ENCODE measurements at regions not wholly inside any gene's neighbourhood (a gene's known extent, or its start where the extent isn't known, plus 50 kb on each side); places are given as distances from the start of the nearest gene placed in this dataset.
"Not testable (repeated sequence)": the region's sequence is repeated elsewhere in the genome, so short reads cannot be mapped to it uniquely, and the experiment has no call there.

GRCh38 chr9:16290169-16290568, 580.3 kb downstream of the BNC2 start:
- Histone ChIP-seq H3K27me3 (ENCODE audit: control insufficient read depth in 1 of 2, insufficient read depth in 2 of 2, low read length in 2 of 2) (no peaks in the 10 kb centered on the region), H3K36me3 (ENCODE audit: control insufficient read depth in 2 of 2, insufficient read depth in 2 of 2, low read length in 1 of 2) (no peaks in the 10 kb centered on the region), H3K27ac (ENCODE audit: low read depth in 2 of 2, low read length in 1 of 2) (no peak overlapping the region), H3K4me3 (ENCODE audit: low read depth in 1 of 2, low read length in 2 of 2) (no peak overlapping the region), H3K4me1 (ENCODE audit: control insufficient read depth in 2 of 2, insufficient read depth in 2 of 2, low read length in 1 of 2) (peaks cover 0 to 2% of the 10 kb centered on the region in 2 donors), H3K9me3 (ENCODE audit: control insufficient read depth in 2 of 2, insufficient read depth in 1 of 2, low read depth in 1 of 2, low read length in 1 of 2) (peaks cover 0 to 3% of the 10 kb centered on the region in 2 donors)
- WGBS, 2 donors = 68 to 80% methylated on average over 5 of the region's 5 CpGs

GRCh38 chr9:16291921-16292320, 578.5 kb downstream of the BNC2 start:
- 90% methylated on average over 4 of the region's 4 CpGs for WGBS, 2 donors
- peaks cover 0 to 2% of the 10 kb centered on the region in 2 donors for H3K9me3 ChIP-seq (ENCODE audit: control insufficient read depth in 2 of 2, insufficient read depth in 1 of 2, low read depth in 1 of 2, low read length in 1 of 2)
- H3K4me3 ChIP-seq (ENCODE audit: low read depth in 1 of 2, low read length in 2 of 2) = no peak overlapping the region
- H3K27me3 ChIP-seq (ENCODE audit: control insufficient read depth in 1 of 2, insufficient read depth in 2 of 2, low read length in 2 of 2) = no peaks in the 10 kb centered on the region
- H3K36me3 ChIP-seq (ENCODE audit: control insufficient read depth in 2 of 2, insufficient read depth in 2 of 2, low read length in 1 of 2) = no peaks in the 10 kb centered on the region
- H3K27ac ChIP-seq (ENCODE audit: low read depth in 2 of 2, low read length in 1 of 2) = no peak overlapping the region
- H3K4me1 ChIP-seq (ENCODE audit: control insufficient read depth in 2 of 2, insufficient read depth in 2 of 2, low read length in 1 of 2) = peaks cover 0 to 2% of the 10 kb centered on the region in 2 donors

- Histone ChIP-seq H3K27me3 (ENCODE audit: control insufficient read depth in 1 of 2, insufficient read depth in 2 of 2, low read length in 2 of 2) (no peaks in the 10 kb centered on the region), H3K4me3 (ENCODE audit: low read depth in 1 of 2, low read length in 2 of 2) (no peak overlapping the region), H3K4me1 (ENCODE audit: control insufficient read depth in 2 of 2, insufficient read depth in 2 of 2, low read length in 1 of 2) (peaks cover 0 to 2% of the 10 kb centered on the region in 2 donors), H3K9me3 (ENCODE audit: control insufficient read depth in 2 of 2, insufficient read depth in 1 of 2, low read depth in 1 of 2, low read length in 1 of 2) (peaks cover 0 to 2% of the 10 kb centered on the region in 2 donors), H3K36me3 (ENCODE audit: control insufficient read depth in 2 of 2, insufficient read depth in 2 of 2, low read length in 1 of 2) (no peaks in the 10 kb centered on the region), H3K27ac (ENCODE audit: low read depth in 2 of 2, low read length in 1 of 2) (no peak overlapping the region)
- WGBS, 2 donors = 69 to 70% methylated on average over 2 of the region's 2 CpGs
These were observed 576.9 kb downstream of the BNC2 start for GRCh38 chr9:16293610-16294009.

GRCh38 chr9:16294133-16294770, 576.2 kb downstream of the BNC2 start:
- H3K4me3 ChIP-seq (ENCODE audit: low read depth in 1 of 2, low read length in 2 of 2) = no peak overlapping the region
- peaks cover 0 to 2% of the 10 kb centered on the region in 2 donors for H3K4me1 ChIP-seq (ENCODE audit: control insufficient read depth in 2 of 2, insufficient read depth in 2 of 2, low read length in 1 of 2)
- H3K9me3 ChIP-seq (ENCODE audit: control insufficient read depth in 2 of 2, insufficient read depth in 1 of 2, low read depth in 1 of 2, low read length in 1 of 2) = peaks cover 0 to 2% of the 10 kb centered on the region in 2 donors
- no peak overlapping the region for H3K27ac ChIP-seq (ENCODE audit: low read depth in 2 of 2, low read length in 1 of 2)
- H3K36me3 ChIP-seq (ENCODE audit: control insufficient read depth in 2 of 2, insufficient read depth in 2 of 2, low read length in 1 of 2) = no peaks in the 10 kb centered on the region
- no peaks in the 10 kb centered on the region for H3K27me3 ChIP-seq (ENCODE audit: control insufficient read depth in 1 of 2, insufficient read depth in 2 of 2, low read length in 2 of 2)
- 51 to 68% methylated on average over 7 of the region's 7 CpGs for WGBS, 2 donors

- not testable (repeated sequence) for H3K27me3 ChIP-seq (ENCODE audit: control insufficient read depth in 1 of 2, insufficient read depth in 2 of 2, low read length in 2 of 2); H3K36me3 ChIP-seq (ENCODE audit: control insufficient read depth in 2 of 2, insufficient read depth in 2 of 2, low read length in 1 of 2); H3K4me1 ChIP-seq (ENCODE audit: control insufficient read depth in 2 of 2, insufficient read depth in 2 of 2, low read length in 1 of 2); H3K4me3 ChIP-seq (ENCODE audit: low read depth in 1 of 2, low read length in 2 of 2); H3K9me3 ChIP-seq (ENCODE audit: control insufficient read depth in 2 of 2, insufficient read depth in 1 of 2, low read depth in 1 of 2, low read length in 1 of 2); H3K27ac ChIP-seq (ENCODE audit: low read depth in 2 of 2, low read length in 1 of 2)
- WGBS, 2 donors = 72 to 74% methylated on average over 5 of the region's 5 CpGs
These were observed 575.5 kb downstream of the BNC2 start for GRCh38 chr9:16294940-16295339.

GRCh38 chr9:16299368-16299767, 571.1 kb downstream of the BNC2 start:
- H3K4me1 ChIP-seq (ENCODE audit: control insufficient read depth in 2 of 2, insufficient read depth in 2 of 2, low read length in 1 of 2); H3K27ac ChIP-seq (ENCODE audit: low read depth in 2 of 2, low read length in 1 of 2); H3K9me3 ChIP-seq (ENCODE audit: control insufficient read depth in 2 of 2, insufficient read depth in 1 of 2, low read depth in 1 of 2, low read length in 1 of 2); H3K4me3 ChIP-seq (ENCODE audit: low read depth in 1 of 2, low read length in 2 of 2); H3K36me3 ChIP-seq (ENCODE audit: control insufficient read depth in 2 of 2, insufficient read depth in 2 of 2, low read length in 1 of 2); H3K27me3 ChIP-seq (ENCODE audit: control insufficient read depth in 1 of 2, insufficient read depth in 2 of 2, low read length in 2 of 2): not testable (repeated sequence)
- WGBS, 2 donors = 79 to 89% methylated on average over 3 of the region's 3 CpGs

GRCh38 chr9:16303506-16303905, 567.0 kb downstream of the BNC2 start:
- Histone ChIP-seq H3K36me3 (ENCODE audit: control insufficient read depth in 2 of 2, insufficient read depth in 2 of 2, low read length in 1 of 2) (no peaks in the 10 kb centered on the region), H3K27me3 (ENCODE audit: control insufficient read depth in 1 of 2, insufficient read depth in 2 of 2, low read length in 2 of 2) (no peaks in the 10 kb centered on the region), H3K4me3 (ENCODE audit: low read depth in 1 of 2, low read length in 2 of 2) (no peak overlapping the region), H3K4me1 (ENCODE audit: control insufficient read depth in 2 of 2, insufficient read depth in 2 of 2, low read length in 1 of 2) (no peaks in the 10 kb centered on the region), H3K9me3 (ENCODE audit: control insufficient read depth in 2 of 2, insufficient read depth in 1 of 2, low read depth in 1 of 2, low read length in 1 of 2) (no peaks in the 10 kb centered on the region), H3K27ac (ENCODE audit: low read depth in 2 of 2, low read length in 1 of 2) (no peak overlapping the region)
- WGBS, 2 donors = 76 to 77% methylated on average over 6 of the region's 6 CpGs

GRCh38 chr9:16304301-16304700, 566.2 kb downstream of the BNC2 start:
- 58 to 68% methylated on average over 3 of the region's 3 CpGs for WGBS, 2 donors
- Histone ChIP-seq H3K27ac (ENCODE audit: low read depth in 2 of 2, low read length in 1 of 2) (no peak overlapping the region), H3K4me1 (ENCODE audit: control insufficient read depth in 2 of 2, insufficient read depth in 2 of 2, low read length in 1 of 2) (no peaks in the 10 kb centered on the region), H3K27me3 (ENCODE audit: control insufficient read depth in 1 of 2, insufficient read depth in 2 of 2, low read length in 2 of 2) (no peaks in the 10 kb centered on the region), H3K36me3 (ENCODE audit: control insufficient read depth in 2 of 2, insufficient read depth in 2 of 2, low read length in 1 of 2) (no peaks in the 10 kb centered on the region), H3K4me3 (ENCODE audit: low read depth in 1 of 2, low read length in 2 of 2) (no peak overlapping the region), H3K9me3 (ENCODE audit: control insufficient read depth in 2 of 2, insufficient read depth in 1 of 2, low read depth in 1 of 2, low read length in 1 of 2) (no peaks in the 10 kb centered on the region)

GRCh38 chr9:16306586-16306985, 563.9 kb downstream of the BNC2 start:
- 93% methylated on average over 3 of the region's 3 CpGs for WGBS, 2 donors
- no peak overlapping the region for H3K27ac ChIP-seq (ENCODE audit: low read depth in 2 of 2, low read length in 1 of 2)
- no peaks in the 10 kb centered on the region for H3K9me3 ChIP-seq (ENCODE audit: control insufficient read depth in 2 of 2, insufficient read depth in 1 of 2, low read depth in 1 of 2, low read length in 1 of 2)
- H3K4me3 ChIP-seq (ENCODE audit: low read depth in 1 of 2, low read length in 2 of 2) = no peak overlapping the region
- no peaks in the 10 kb centered on the region for H3K36me3 ChIP-seq (ENCODE audit: control insufficient read depth in 2 of 2, insufficient read depth in 2 of 2, low read length in 1 of 2)
- no peaks in the 10 kb centered on the region for H3K27me3 ChIP-seq (ENCODE audit: control insufficient read depth in 1 of 2, insufficient read depth in 2 of 2, low read length in 2 of 2)
- H3K4me1 ChIP-seq (ENCODE audit: control insufficient read depth in 2 of 2, insufficient read depth in 2 of 2, low read length in 1 of 2) = no peaks in the 10 kb centered on the region

GRCh38 chr9:16307626-16308195, 562.8 kb downstream of the BNC2 start:
- Histone ChIP-seq H3K4me1 (ENCODE audit: control insufficient read depth in 2 of 2, insufficient read depth in 2 of 2, low read length in 1 of 2) (no peaks in the 10 kb centered on the region), H3K36me3 (ENCODE audit: control insufficient read depth in 2 of 2, insufficient read depth in 2 of 2, low read length in 1 of 2) (no peaks in the 10 kb centered on the region), H3K27me3 (ENCODE audit: control insufficient read depth in 1 of 2, insufficient read depth in 2 of 2, low read length in 2 of 2) (no peaks in the 10 kb centered on the region), H3K4me3 (ENCODE audit: low read depth in 1 of 2, low read length in 2 of 2) (no peak overlapping the region), H3K27ac (ENCODE audit: low read depth in 2 of 2, low read length in 1 of 2) (no peak overlapping the region), H3K9me3 (ENCODE audit: control insufficient read depth in 2 of 2, insufficient read depth in 1 of 2, low read depth in 1 of 2, low read length in 1 of 2) (no peaks in the 10 kb centered on the region)
- 62 to 63% methylated on average over 2 of the region's 2 CpGs for WGBS, 2 donors
